ENCODE measurements at regions not wholly inside any gene's neighbourhood (a gene's known extent, or its start where the extent isn't known, plus 50 kb on each side); places are given as distances from the start of the nearest gene placed in this dataset.

- Histone ChIP-seq H3K4me3 (no peak overlapping the region), H3K27ac (replicated peaks in 1 of 4) (no peak overlapping the region), H3K9me3 (no peaks in the 10 kb centered on the region), H3K27me3 (peaks cover 0 to 30% (median 3%) of the 10 kb centered on the region in 4 donors), H3K4me1 (peaks cover 0 to 26% (median 11%) of the 10 kb centered on the region in 4 donors), H3K36me3 (no peaks in the 10 kb centered on the region)
- 72% methylated on average over 20 of the region's 30 CpGs for WGBS
- intact Hi-C loops (cut with DNase I), result no loop called here
- DNase-seq (ENCODE audit: extremely low spot score), result no peak
- no peak for TF ChIP-seq POLR2A (IDR thresholded peaks at IDR 0.05; ENCODE audit: low read depth)
Measured at GRCh38 chr6:40754461-40755045, 167.4 kb upstream of the LRFN2 start.

- no peak overlapping the region for H3K27ac ChIP-seq (replicated peaks in 1 of 4)
- intact Hi-C loops (cut with DNase I), result no loop called here
- TF ChIP-seq POLR2A (IDR thresholded peaks at IDR 0.05; ENCODE audit: low read depth), result no peak
- no peak for TF ChIP-seq EP300 (IDR thresholded peaks at IDR 0.05)
- no peak for TF ChIP-seq POLR2AphosphoS5 (IDR thresholded peaks at IDR 0.05)
- TF ChIP-seq CTCF (IDR thresholded peaks at IDR 0.05), result no peak
- H3K4me3 ChIP-seq, result no peak overlapping the region
- DNase-seq (ENCODE audit: extremely low spot score), result no peak
- H3K4me1 ChIP-seq, result peaks cover 0 to 20% (median 11%) of the 10 kb centered on the region in 4 donors
- no peaks in the 10 kb centered on the region for H3K9me3 ChIP-seq
- peaks cover 0 to 30% (median 3%) of the 10 kb centered on the region in 4 donors for H3K27me3 ChIP-seq
- no peaks in the 10 kb centered on the region for H3K36me3 ChIP-seq
- 77% methylated on average over 3 of the region's 3 CpGs for WGBS
Measured at GRCh38 chr6:40753675-40754448, 166.7 kb upstream of the LRFN2 start.

DNA sequence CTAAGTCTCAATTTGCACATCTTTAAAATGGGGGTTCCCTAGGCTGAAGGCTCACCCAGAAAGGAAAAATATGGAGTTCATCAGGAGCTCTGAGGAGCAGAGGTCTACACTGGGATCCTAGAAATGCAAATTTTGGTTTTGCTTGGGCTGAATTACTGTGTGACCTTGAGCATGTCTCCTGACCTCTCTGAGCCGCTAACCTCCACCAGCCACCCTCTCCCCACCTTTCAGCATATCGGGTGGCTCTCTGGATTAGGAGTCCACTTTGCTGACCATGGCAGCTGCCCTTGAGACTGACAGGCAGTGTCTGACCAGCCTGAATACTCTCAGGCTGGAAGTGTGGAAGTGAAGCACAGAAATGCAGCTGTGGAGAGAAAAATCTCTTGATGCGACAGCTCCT is 165.9 kb upstream of the LRFN2 start:
- TF ChIP-seq CTCF (IDR thresholded peaks at IDR 0.05), result no peak
- no peak for TF ChIP-seq EP300 (IDR thresholded peaks at IDR 0.05)
- no peak for TF ChIP-seq POLR2AphosphoS5 (IDR thresholded peaks at IDR 0.05)
- TF ChIP-seq POLR2A (IDR thresholded peaks at IDR 0.05; ENCODE audit: low read depth), result no peak

DNA sequence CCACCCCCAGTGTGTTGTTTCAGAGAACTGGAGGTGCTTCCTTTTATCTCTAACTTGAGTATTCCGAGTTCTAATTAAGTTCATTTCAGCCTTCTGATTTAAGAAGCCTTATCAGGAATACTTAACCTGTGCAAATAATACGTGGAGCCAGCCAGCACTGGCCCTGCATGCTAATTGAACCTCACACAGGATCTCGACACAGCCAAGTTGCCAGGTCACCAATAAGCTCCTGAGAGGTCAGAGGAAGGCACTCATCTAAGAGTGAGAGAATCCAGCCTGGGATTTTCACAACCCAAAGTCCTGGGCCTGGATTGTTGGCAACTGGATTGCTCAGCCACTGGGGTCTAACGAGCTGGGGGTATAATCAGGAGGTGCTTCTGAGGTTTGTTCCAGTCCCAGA is 157.7 kb upstream of the LRFN2 start:
- TF ChIP-seq POLR2AphosphoS5 (IDR thresholded peaks at IDR 0.05) (no peak), EP300 (IDR thresholded peaks at IDR 0.05) (no peak), CTCF (IDR thresholded peaks at IDR 0.05) (no peak), POLR2A (IDR thresholded peaks at IDR 0.05; ENCODE audit: low read depth) (no peak)
- H3K36me3 ChIP-seq, result no peaks in the 10 kb centered on the region
- no peak overlapping the region for H3K4me3 ChIP-seq
- no peaks in the 10 kb centered on the region for H3K9me3 ChIP-seq
- H3K27me3 ChIP-seq, result no peaks in the 10 kb centered on the region
- no peaks in the 10 kb centered on the region for H3K4me1 ChIP-seq
- WGBS, result 69% methylated on average over 4 of the region's 4 CpGs
- H3K27ac ChIP-seq (replicated peaks in 1 of 4), result no peak overlapping the region
- no peak for DNase-seq (ENCODE audit: extremely low spot score)
- intact Hi-C loops (cut with DNase I), result no loop called here

More for the DNA sequence above, 165.9 kb upstream of the LRFN2 start:
- 100% methylated on average over 2 of the region's 3 CpGs for WGBS
- Histone ChIP-seq H3K9me3 (no peaks in the 10 kb centered on the region), H3K27ac (replicated peaks in 1 of 4) (no peak overlapping the region), H3K27me3 (peaks cover 0 to 30% (median 3%) of the 10 kb centered on the region in 4 donors), H3K4me1 (peaks cover 0 to 20% (median 11%) of the 10 kb centered on the region in 4 donors), H3K4me3 (no peak overlapping the region), H3K36me3 (no peaks in the 10 kb centered on the region)
- no peak for DNase-seq (ENCODE audit: extremely low spot score)
- intact Hi-C loops (cut with DNase I), result no loop called here

DNA sequence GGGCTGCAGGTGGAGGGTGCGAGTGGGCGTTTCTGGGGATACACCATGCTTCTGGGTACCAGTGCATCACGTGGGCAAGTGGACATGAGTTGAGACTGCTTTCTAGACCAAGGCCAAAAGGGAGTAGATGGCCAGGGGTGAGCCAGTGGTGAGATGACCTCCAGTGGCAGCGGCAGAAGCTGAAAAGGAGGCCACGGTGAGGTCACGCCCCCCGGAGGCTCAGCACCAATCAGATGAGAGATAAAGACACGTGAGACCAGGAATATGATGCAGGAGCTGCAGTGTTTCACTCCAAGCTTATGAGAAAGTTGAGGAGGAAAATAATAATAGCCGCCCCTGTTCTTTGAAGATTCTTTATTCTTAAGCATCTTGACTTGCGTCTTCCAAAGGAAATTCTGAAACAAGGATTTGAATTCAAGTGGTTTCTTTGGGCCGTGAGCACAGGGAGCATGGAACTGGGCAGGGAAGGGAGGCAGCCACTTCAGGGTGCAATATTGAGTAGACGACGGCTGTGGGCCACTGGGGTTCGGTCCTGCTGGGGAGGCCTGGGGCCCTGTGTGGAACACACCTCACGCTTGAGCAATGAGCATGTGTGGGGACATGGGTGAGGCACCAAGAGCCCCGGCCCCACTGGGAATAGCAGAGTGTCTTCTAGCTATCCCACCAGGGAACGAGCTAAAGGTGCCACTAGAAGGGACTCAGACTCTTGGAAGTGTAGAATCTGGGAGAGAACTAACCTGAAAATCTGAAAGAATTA is 156.7 kb upstream of the LRFN2 start:
- Histone ChIP-seq H3K27me3 (peaks cover 0 to 8% (median 0%) of the 10 kb centered on the region in 4 donors), H3K9me3 (no peaks in the 10 kb centered on the region), H3K36me3 (no peaks in the 10 kb centered on the region), H3K27ac (replicated peaks in 1 of 4) (no peak overlapping the region), H3K4me1 (no peaks in the 10 kb centered on the region), H3K4me3 (no peak overlapping the region)
- DNase-seq (ENCODE audit: extremely low spot score), result no peak
- 93% methylated on average over 17 of the region's 17 CpGs for WGBS
- intact Hi-C loops (cut with DNase I), result no loop called here
- TF ChIP-seq POLR2AphosphoS5 (IDR thresholded peaks at IDR 0.05), result no peak
- no peak for TF ChIP-seq POLR2A (IDR thresholded peaks at IDR 0.05; ENCODE audit: low read depth)
- TF ChIP-seq CTCF (IDR thresholded peaks at IDR 0.05), result no peak
- TF ChIP-seq EP300 (IDR thresholded peaks at IDR 0.05), result no peak
